Body of pancreas (tissue), 4 donors: ENCODE measurements at regions not wholly inside any gene's neighbourhood (a gene's known extent, or its start where the extent isn't known, plus 50 kb on each side); places are given as distances from the start of the nearest gene placed in this dataset.
"Not testable (repeated sequence)": the region's sequence is repeated elsewhere in the genome, so short reads cannot be mapped to it uniquely, and the experiment has no call there.

Source experiments
- ATAC-seq: fragments of 150-250 bp; one replicate; pipeline ENCODE4 v1.9.1; 2016
- DNase-seq, 4 donors: peaks; one replicate each; pipeline ENCODE4 v3.0.0-alpha.2; 2019
- H3K27ac ChIP-seq, 4 donors: fragments of 200-600 bp; sonication (generic); 1 replicate in 3 of 4; 2 replicates in 1 of 4; pipeline versions ENCODE4 v1.5.1 to v1.6.1; 2016 to 2019; ENCODE audit warnings: mild to moderate bottlenecking in 1 of 4, mixed read lengths in 1 of 4, moderate library complexity in 1 of 4
- H3K27me3 ChIP-seq, 2 donors: fragments of 200-600 bp; sonication (generic); one replicate each; pipeline ENCODE4 v1.6.0; 2016; ENCODE audit warnings: mild to moderate bottlenecking in 1 of 2
- H3K36me3 ChIP-seq, 2 donors: fragments of 200-600 bp; sonication (generic); replicated peaks in 1 of 2; 2 replicates each; pipeline ENCODE4 v1.5.1; 2016; ENCODE audit warnings: low read depth in 2 of 2; ENCODE audit not compliant: insufficient read depth in 1 of 2
- H3K4me1 ChIP-seq: fragments of 200-600 bp; sonication (generic); one replicate; pipeline ENCODE4 v1.6.0; 2016
- H3K4me3 ChIP-seq, 2 donors: fragments of 200-600 bp; sonication (generic); 1 replicate in 1 of 2; 2 replicates in 1 of 2; pipeline ENCODE4 v1.5.1; 2016 to 2019
- H3K9me3 ChIP-seq, 3 donors: fragments of 200-600 bp; sonication (generic); 1 replicate in 2 of 3; 2 replicates in 1 of 3; pipeline ENCODE4 v1.5.1; 2016
- POLR2A ChIP-seq, 3 donors: fragments of 450-650 bp; IDR thresholded peaks; one replicate each; pipeline ENCODE4 v1.6.1; 2016; ENCODE audit warnings: antibody characterized with exemption in 3 of 3, mild to moderate bottlenecking in 2 of 3
- WGBS, 2 donors: methylation state at CpG; one replicate each; pipeline ENCODE4 v1.1.5; 2017; 5-methylcytosine and 5-hydroxymethylcytosine counted together
- intact Hi-C: fragments of 100-400 bp; cut with DNase I; formaldehyde crosslinking; loops from one replicate; pipeline ENCODE4 v1.15.1; 2023
- TF ChIP-seq, protein P1 (sequence below), 7 experiments: fragments of 450-650 bp in 4 of 7; fragments of 200-600 bp in 3 of 7; sonication (generic) in 3 of 7; IDR thresholded peaks; one replicate each; pipeline ENCODE4 v1.5.1; 2016 to 2019; ENCODE audit warnings: antibody characterized with exemption in 7 of 7

- Histone ChIP-seq H3K27me3 (no peaks in the 10 kb centered on the region), H3K9me3 (no peaks in the 10 kb centered on the region), H3K36me3 (no peaks in the 10 kb centered on the region), H3K4me3 (no peak overlapping the region), H3K27ac (no peak overlapping the region), H3K4me1 (no peaks in the 10 kb centered on the region)
- TF ChIP-seq, protein P1, sequence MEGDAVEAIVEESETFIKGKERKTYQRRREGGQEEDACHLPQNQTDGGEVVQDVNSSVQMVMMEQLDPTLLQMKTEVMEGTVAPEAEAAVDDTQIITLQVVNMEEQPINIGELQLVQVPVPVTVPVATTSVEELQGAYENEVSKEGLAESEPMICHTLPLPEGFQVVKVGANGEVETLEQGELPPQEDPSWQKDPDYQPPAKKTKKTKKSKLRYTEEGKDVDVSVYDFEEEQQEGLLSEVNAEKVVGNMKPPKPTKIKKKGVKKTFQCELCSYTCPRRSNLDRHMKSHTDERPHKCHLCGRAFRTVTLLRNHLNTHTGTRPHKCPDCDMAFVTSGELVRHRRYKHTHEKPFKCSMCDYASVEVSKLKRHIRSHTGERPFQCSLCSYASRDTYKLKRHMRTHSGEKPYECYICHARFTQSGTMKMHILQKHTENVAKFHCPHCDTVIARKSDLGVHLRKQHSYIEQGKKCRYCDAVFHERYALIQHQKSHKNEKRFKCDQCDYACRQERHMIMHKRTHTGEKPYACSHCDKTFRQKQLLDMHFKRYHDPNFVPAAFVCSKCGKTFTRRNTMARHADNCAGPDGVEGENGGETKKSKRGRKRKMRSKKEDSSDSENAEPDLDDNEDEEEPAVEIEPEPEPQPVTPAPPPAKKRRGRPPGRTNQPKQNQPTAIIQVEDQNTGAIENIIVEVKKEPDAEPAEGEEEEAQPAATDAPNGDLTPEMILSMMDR (IDR thresholded peaks at IDR 0.05), result no peak
- TF ChIP-seq POLR2A (IDR thresholded peaks at IDR 0.05), result no peak
- WGBS, 2 donors, result 19% methylated on average over 2 of the region's 2 CpGs
- no peak for ATAC-seq
- intact Hi-C loops, result no loop called here
- no peak for DNase-seq
Measured at GRCh38 chr14:27727251-27727770, 1039.3 kb upstream of the FOXG1 start.

DNA sequence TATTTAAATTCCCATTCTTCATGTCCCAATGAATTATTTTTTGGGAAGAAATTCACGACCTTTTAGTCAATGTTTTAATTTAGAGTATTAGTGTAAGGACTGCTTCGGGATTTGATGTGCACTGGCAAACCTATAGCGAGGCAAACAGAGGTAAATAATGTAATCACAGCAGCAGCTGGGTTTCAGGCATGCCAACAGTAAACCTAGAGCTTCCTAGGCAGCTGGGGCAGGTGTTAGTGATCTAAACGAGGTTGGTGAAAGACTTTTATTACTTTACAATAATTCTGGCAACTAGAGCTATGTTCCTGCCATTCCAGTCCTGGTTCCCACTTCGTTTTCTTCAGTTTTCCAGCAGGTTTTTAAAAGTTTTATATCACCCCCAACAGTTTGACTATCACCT is 1036.4 kb upstream of the FOXG1 start:
- ATAC-seq (no peak), DNase-seq (no peak)
- no peaks in the 10 kb centered on the region for H3K27me3 ChIP-seq
- intact Hi-C loops, result no loop called here
- 28 to 37% methylated on average over 5 of the region's 5 CpGs for WGBS, 2 donors
- H3K4me1 ChIP-seq, result no peaks in the 10 kb centered on the region
- H3K36me3 ChIP-seq, result no peaks in the 10 kb centered on the region
- TF ChIP-seq POLR2A (IDR thresholded peaks at IDR 0.05), result no peak
- TF ChIP-seq, protein P1 (IDR thresholded peaks at IDR 0.05), result no peak
- H3K4me3 ChIP-seq, result no peak overlapping the region
- no peak overlapping the region for H3K27ac ChIP-seq
- H3K9me3 ChIP-seq, result no peaks in the 10 kb centered on the region

- ATAC-seq, result no peak
- WGBS, 2 donors, result 69 to 78% methylated on average over 1 of the region's 1 CpG
- no peak for DNase-seq
- Histone ChIP-seq H3K27ac (no peak overlapping the region), H3K9me3 (no peaks in the 10 kb centered on the region), H3K4me3 (no peak overlapping the region), H3K4me1 (no peaks in the 10 kb centered on the region), H3K36me3 (no peaks in the 10 kb centered on the region), H3K27me3 (no peaks in the 10 kb centered on the region)
- intact Hi-C loops, result no loop called here
- TF ChIP-seq, protein P1 (IDR thresholded peaks at IDR 0.05), result no peak
- no peak for TF ChIP-seq POLR2A (IDR thresholded peaks at IDR 0.05)
Measured at GRCh38 chr14:27739657-27740156, 1026.9 kb upstream of the FOXG1 start.

DNA sequence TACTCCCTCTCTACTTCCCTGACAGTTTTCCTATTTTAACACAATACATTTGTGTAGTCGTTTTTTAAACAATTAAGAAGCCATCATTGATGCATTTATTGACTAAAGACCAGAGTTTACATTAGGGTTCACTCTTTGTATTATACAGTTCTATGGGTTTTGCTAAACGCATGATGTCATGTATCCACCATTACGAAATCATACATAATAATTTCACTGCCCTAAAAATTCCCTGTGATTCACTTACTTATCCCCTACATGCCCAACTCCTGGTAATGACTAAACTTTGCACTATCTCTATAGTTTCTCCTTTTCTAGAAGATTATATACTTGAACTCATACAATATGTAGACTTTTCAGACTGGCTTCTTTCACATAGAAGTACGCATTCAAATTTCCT is 1016.5 kb upstream of the FOXG1 start:
- Histone ChIP-seq H3K27me3 (no peaks in the 10 kb centered on the region), H3K27ac (no peak overlapping the region), H3K4me1 (no peaks in the 10 kb centered on the region), H3K4me3 (no peak overlapping the region), H3K36me3 (no peaks in the 10 kb centered on the region), H3K9me3 (no peaks in the 10 kb centered on the region)
- TF ChIP-seq, protein P1 (IDR thresholded peaks at IDR 0.05), result no peak
- no peak for TF ChIP-seq POLR2A (IDR thresholded peaks at IDR 0.05)
- 53 to 54% methylated on average over 4 of the region's 4 CpGs for WGBS, 2 donors
- ATAC-seq, result no peak
- DNase-seq, result no peak
- intact Hi-C loops, result no loop called here

DNA sequence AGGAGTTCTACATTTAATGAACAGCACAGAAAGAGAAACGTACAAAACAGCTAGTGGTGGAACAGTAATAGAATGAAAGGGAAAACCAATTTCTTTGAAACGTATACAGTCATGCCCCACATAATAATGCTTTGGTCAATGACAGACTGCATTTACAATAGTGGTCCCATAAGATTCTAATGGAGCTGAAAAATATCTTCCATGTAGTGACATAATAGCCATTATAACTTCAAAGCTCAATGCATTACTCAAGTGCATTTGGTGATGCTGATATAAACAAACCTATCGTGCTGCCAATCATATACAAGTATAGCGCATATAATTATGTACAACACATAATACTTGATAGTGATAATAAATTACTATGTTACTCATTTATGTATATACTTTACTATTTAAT is 1008.9 kb upstream of the FOXG1 start:
- H3K9me3 ChIP-seq, ATAC-seq, H3K4me1 ChIP-seq, H3K36me3 ChIP-seq, H3K27ac ChIP-seq, DNase-seq, H3K4me3 ChIP-seq, intact Hi-C loops, H3K27me3 ChIP-seq: not testable (repeated sequence)
- 70 to 79% methylated on average over 4 of the region's 4 CpGs for WGBS, 2 donors

DNA sequence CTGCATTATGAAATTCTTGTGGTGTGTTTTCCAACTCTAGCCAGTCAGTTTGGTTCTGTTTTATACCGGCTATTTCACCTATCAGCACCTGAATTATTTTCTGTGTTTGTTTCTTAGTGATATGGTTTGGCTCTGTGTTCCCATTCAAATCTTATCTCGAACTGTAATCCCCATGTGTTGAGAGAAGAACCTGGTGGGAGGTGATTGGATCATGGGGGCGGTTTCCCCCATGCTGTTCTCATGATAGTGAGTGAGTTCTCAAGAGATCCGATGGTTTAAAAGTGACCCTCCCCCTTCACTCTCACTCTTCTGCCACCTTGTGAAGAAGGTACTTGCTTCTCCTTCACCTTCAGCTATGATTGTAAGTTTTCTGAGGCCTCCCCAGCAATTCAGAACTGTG is 1006.2 kb upstream of the FOXG1 start:
- H3K4me3 ChIP-seq, H3K27me3 ChIP-seq, DNase-seq, H3K9me3 ChIP-seq, ATAC-seq, H3K36me3 ChIP-seq, intact Hi-C loops, H3K27ac ChIP-seq, H3K4me1 ChIP-seq: not testable (repeated sequence)
- WGBS, 2 donors, result 33 to 37% methylated on average over 4 of the region's 4 CpGs

- H3K36me3 ChIP-seq, intact Hi-C loops, H3K27me3 ChIP-seq, DNase-seq, H3K4me3 ChIP-seq, H3K9me3 ChIP-seq, H3K27ac ChIP-seq, ATAC-seq, H3K4me1 ChIP-seq: not testable (repeated sequence)
- 38 to 44% methylated on average over 6 of the region's 6 CpGs for WGBS, 2 donors
Measured at GRCh38 chr14:27799066-27800028, 967.2 kb upstream of the FOXG1 start.
